GM12872 (cell line): ENCODE measurements at regions not wholly inside any gene's neighbourhood (a gene's known extent, or its start where the extent isn't known, plus 50 kb on each side); places are given as distances from the start of the nearest gene placed in this dataset.

Source experiments
- CTCF ChIP-seq: IDR thresholded peaks from 3 replicates; pipeline ENCODE4 v1.5.1; 2011; ENCODE audit warnings: low read depth, mild to moderate bottlenecking, low read length, moderate library complexity; ENCODE audit not compliant: insufficient read depth

GRCh38 chr12:113569806-113570205, 98.1 kb upstream of the LHX5 start:
- no peak for TF ChIP-seq CTCF

GRCh38 chr12:113568021-113568420, 96.3 kb upstream of the LHX5 start:
- no peak for TF ChIP-seq CTCF

GRCh38 chr12:113565368-113565767, 93.7 kb upstream of the LHX5 start:
- TF ChIP-seq CTCF, result no peak

- TF ChIP-seq CTCF, result no peak
These were observed 89.6 kb upstream of the LHX5 start for GRCh38 chr12:113561068-113561780.

GRCh38 chr12:113559466-113559865, 87.8 kb upstream of the LHX5 start:
- TF ChIP-seq CTCF, result no peak

- TF ChIP-seq CTCF, result no peak
These were observed 83.6 kb upstream of the LHX5 start for GRCh38 chr12:113555226-113555625.

GRCh38 chr12:113552760-113553159, 81.1 kb upstream of the LHX5 start:
- TF ChIP-seq CTCF, result no peak
